Upper lobe of left lung (tissue), 6 donors: ENCODE measurements at regions not wholly inside any gene's neighbourhood (a gene's known extent, or its start where the extent isn't known, plus 50 kb on each side); places are given as distances from the start of the nearest gene placed in this dataset.

ENCODE experiments used
- ATAC-seq, 2 donors: fragments of 200-7000 bp; cut with Tn5 transposase; one replicate each; pipeline ENCODE4 v1.9.1; 2022; ENCODE audit warnings: mild to moderate bottlenecking in 2 of 2, moderate library complexity in 2 of 2; ENCODE audit not compliant: low FRiP score in 2 of 2
- DNase-seq, 2 donors: peaks; one replicate each; pipeline ENCODE4 v3.0.0-alpha.2; 2019 to 2020
- H3K27ac ChIP-seq, 4 donors: fragments of 200-600 bp; sonication (generic); one replicate each; pipeline ENCODE4 v1.5.1; 2016 to 2019
- H3K27me3 ChIP-seq, 4 donors: fragments of 200-600 bp; sonication (generic); one replicate each; pipeline ENCODE4 v1.5.1; 2017 to 2019
- H3K36me3 ChIP-seq, 4 donors: fragments of 200-600 bp; sonication (generic); one replicate each; pipeline ENCODE4 v1.5.1; 2016 to 2019
- H3K4me1 ChIP-seq, 4 donors: fragments of 200-600 bp; sonication (generic); one replicate each; pipeline ENCODE4 v1.5.1; 2018 to 2019
- H3K4me3 ChIP-seq, 4 donors: fragments of 200-600 bp; sonication (generic); one replicate each; pipeline ENCODE4 v1.5.1; 2017 to 2019; ENCODE audit warnings: mild to moderate bottlenecking in 2 of 4, moderate library complexity in 1 of 4
- H3K9me3 ChIP-seq, 4 donors: fragments of 200-600 bp; sonication (generic); one replicate each; pipeline ENCODE4 v1.5.1; 2018 to 2019
- CTCF ChIP-seq, 6 experiments: fragments of 450-650 bp in 4 of 6; fragments of 200-600 bp in 2 of 6; sonication (generic) in 2 of 6; IDR thresholded peaks; one replicate each; pipeline ENCODE4 v1.5.1; 2016 to 2019; ENCODE audit warnings: antibody characterized with exemption in 6 of 6
- EP300 ChIP-seq, 4 donors: sonication (generic); formaldehyde crosslinking; IDR thresholded peaks; one replicate each; pipeline ENCODE4 v1.5.1; 2017; ENCODE audit warnings: antibody characterized with exemption in 4 of 4, control low read depth in 2 of 4
- POLR2A ChIP-seq, 4 donors: fragments of 450-650 bp; IDR thresholded peaks; one replicate each; pipeline ENCODE4 v1.5.1; 2016 to 2017; ENCODE audit warnings: antibody characterized with exemption in 4 of 4, mild to moderate bottlenecking in 2 of 4
- POLR2AphosphoS5 ChIP-seq, 2 donors: sonication (generic); formaldehyde crosslinking; IDR thresholded peaks; one replicate each; pipeline ENCODE4 v1.5.1; 2017; ENCODE audit warnings: antibody characterized with exemption in 2 of 2
- WGBS, 2 donors: methylation state at CpG; one replicate each; pipeline ENCODE4 v1.1.5; 2017 to 2018; 5-methylcytosine and 5-hydroxymethylcytosine counted together
- donor health status: DM: no; HTN: no; CAD: no; lungs with moderate emphysema.
- donor health status: DM: no; HTN: yes; CAD: no; lungs with severe emphysema.

GRCh38 chr21:16624479-16625118, 888.2 kb upstream of the CXADR start:
- no peak for DNase-seq

GRCh38 chr21:16625491-16625890, 887.4 kb upstream of the CXADR start:
- ATAC-seq = no peak
- Histone ChIP-seq H3K27ac (no peak overlapping the region), H3K27me3 (no peaks in the 10 kb centered on the region), H3K4me3 (no peak overlapping the region), H3K36me3 (no peaks in the 10 kb centered on the region), H3K4me1 (no peaks in the 10 kb centered on the region), H3K9me3 (no peaks in the 10 kb centered on the region)
- WGBS, 2 donors = 58% methylated on average over 1 of the region's 1 CpG
- TF ChIP-seq CTCF (IDR thresholded peaks at IDR 0.05) (no peak), POLR2AphosphoS5 (IDR thresholded peaks at IDR 0.05) (no peak), POLR2A (IDR thresholded peaks at IDR 0.05) (no peak), EP300 (IDR thresholded peaks at IDR 0.05) (no peak)
- no peak for DNase-seq

More at GRCh38 chr21:16624479-16625118, 888.2 kb upstream of the CXADR start:
- Histone ChIP-seq H3K9me3 (no peaks in the 10 kb centered on the region), H3K27ac (no peak overlapping the region), H3K27me3 (no peaks in the 10 kb centered on the region), H3K4me1 (no peaks in the 10 kb centered on the region), H3K4me3 (no peak overlapping the region), H3K36me3 (no peaks in the 10 kb centered on the region)
- 71 to 81% methylated on average over 5 of the region's 5 CpGs for WGBS, 2 donors
- no peak for TF ChIP-seq POLR2A (IDR thresholded peaks at IDR 0.05)
- TF ChIP-seq CTCF (IDR thresholded peaks at IDR 0.05) = no peak
- no peak for TF ChIP-seq POLR2AphosphoS5 (IDR thresholded peaks at IDR 0.05)
- TF ChIP-seq EP300 (IDR thresholded peaks at IDR 0.05) = no peak
- no peak for ATAC-seq

- WGBS, 2 donors = 56 to 63% methylated on average over 4 of the region's 4 CpGs
- Histone ChIP-seq H3K4me1 (no peaks in the 10 kb centered on the region), H3K4me3 (no peak overlapping the region), H3K9me3 (no peaks in the 10 kb centered on the region), H3K27ac (no peak overlapping the region), H3K36me3 (no peaks in the 10 kb centered on the region), H3K27me3 (no peaks in the 10 kb centered on the region)
- ATAC-seq (peak in 1 of 2 donors; percentile 32), DNase-seq (no peak)
- TF ChIP-seq POLR2AphosphoS5 (IDR thresholded peaks at IDR 0.05) = no peak
- TF ChIP-seq EP300 (IDR thresholded peaks at IDR 0.05) = no peak
- no peak for TF ChIP-seq POLR2A (IDR thresholded peaks at IDR 0.05)
Measured at GRCh38 chr21:16633831-16634459, 878.9 kb upstream of the CXADR start.

- no peaks in the 10 kb centered on the region for H3K4me1 ChIP-seq
- H3K27ac ChIP-seq = no peak overlapping the region
- H3K9me3 ChIP-seq = no peaks in the 10 kb centered on the region
- H3K4me3 ChIP-seq = no peak overlapping the region
- ATAC-seq (no peak), DNase-seq (no peak)
- H3K27me3 ChIP-seq = no peaks in the 10 kb centered on the region
- TF ChIP-seq POLR2A (IDR thresholded peaks at IDR 0.05) (no peak), CTCF (IDR thresholded peaks at IDR 0.05) (no peak), EP300 (IDR thresholded peaks at IDR 0.05) (no peak), POLR2AphosphoS5 (IDR thresholded peaks at IDR 0.05) (no peak)
- WGBS, 2 donors = 61 to 72% methylated on average over 4 of the region's 4 CpGs
- H3K36me3 ChIP-seq = no peaks in the 10 kb centered on the region
Measured at GRCh38 chr21:16634515-16634914, 878.3 kb upstream of the CXADR start.

GRCh38 chr21:16640297-16641027, 872.4 kb upstream of the CXADR start:
- H3K36me3 ChIP-seq = no peaks in the 10 kb centered on the region
- ATAC-seq (no peak), DNase-seq (no peak)
- no peaks in the 10 kb centered on the region for H3K27me3 ChIP-seq
- H3K27ac ChIP-seq = no peak overlapping the region
- no peaks in the 10 kb centered on the region for H3K9me3 ChIP-seq
- H3K4me3 ChIP-seq = no peak overlapping the region
- 79 to 95% methylated on average over 3 of the region's 3 CpGs for WGBS, 2 donors
- TF ChIP-seq POLR2AphosphoS5 (IDR thresholded peaks at IDR 0.05) (no peak), POLR2A (IDR thresholded peaks at IDR 0.05) (no peak), CTCF (IDR thresholded peaks at IDR 0.05) (no peak), EP300 (IDR thresholded peaks at IDR 0.05) (no peak)
- no peaks in the 10 kb centered on the region for H3K4me1 ChIP-seq
